Mesenchymal stem cell (in vitro differentiated cells and primary cell): ENCODE measurements at regions not wholly inside any gene's neighbourhood (a gene's known extent, or its start where the extent isn't known, plus 50 kb on each side); places are given as distances from the start of the nearest gene placed in this dataset.
"Not testable (repeated sequence)": the region's sequence is repeated elsewhere in the genome, so short reads cannot be mapped to it uniquely, and the experiment has no call there.

Source experiments
- DNase-seq: peaks from one replicate; pipeline ENCODE4 v3.0.0-alpha.2; 2013
- H2AFZ ChIP-seq: one replicate; pipeline ENCODE4 v1.6.1; 2013; ENCODE audit warnings: low read depth, mild to moderate bottlenecking, control low read depth, inconsistent platforms, low read length, moderate library complexity
- H2AK5ac ChIP-seq: 2 replicates; pipeline ENCODE4 v1.6.1; 2013; ENCODE audit warnings: low read length, moderate library complexity, mild to moderate bottlenecking, inconsistent platforms; ENCODE audit not compliant: severe bottlenecking
- H2BK120ac ChIP-seq: one replicate; pipeline ENCODE4 v1.6.1; 2013; ENCODE audit warnings: low read depth, mild to moderate bottlenecking, inconsistent platforms, low read length, moderate library complexity
- H2BK12ac ChIP-seq, 2 experiments: one replicate each; pipeline ENCODE4 v1.6.1; 2013; ENCODE audit warnings: inconsistent platforms in 2 of 2, low read length in 2 of 2, mild to moderate bottlenecking in 2 of 2, moderate library complexity in 2 of 2, control low read depth in 1 of 2
- H2BK15ac ChIP-seq: one replicate; pipeline ENCODE4 v1.6.1; 2013; ENCODE audit warnings: mild to moderate bottlenecking, low read depth, inconsistent platforms; ENCODE audit not compliant: poor library complexity, severe bottlenecking
- H2BK5ac ChIP-seq: 2 replicates; pipeline ENCODE4 v1.6.1; 2013; ENCODE audit warnings: low read depth, mild to moderate bottlenecking, low read length, control low read depth, inconsistent platforms; ENCODE audit not compliant: poor library complexity, severe bottlenecking
- H3K14ac ChIP-seq, 2 experiments: one replicate each; pipeline ENCODE4 v1.6.1; 2013; ENCODE audit warnings: inconsistent platforms in 2 of 2, low read length in 2 of 2, control low read depth in 1 of 2, mild to moderate bottlenecking in 1 of 2, moderate library complexity in 1 of 2
- H3K18ac ChIP-seq, 2 experiments: one replicate each; pipeline ENCODE4 v1.6.1; 2013; ENCODE audit warnings: inconsistent platforms in 2 of 2, low read length in 2 of 2, control low read depth in 1 of 2, low read depth in 1 of 2, mild to moderate bottlenecking in 1 of 2
- H3K23ac ChIP-seq, 2 experiments: one replicate each; pipeline ENCODE4 v1.6.1; 2013; ENCODE audit warnings: inconsistent platforms in 2 of 2, low read length in 2 of 2, mild to moderate bottlenecking in 2 of 2, moderate library complexity in 2 of 2, control low read depth in 1 of 2
- H3K27ac ChIP-seq: 2 replicates; pipeline ENCODE4 v1.5.1; 2013; ENCODE audit warnings: mild to moderate bottlenecking, moderate library complexity, low read length, control low read depth, inconsistent platforms; ENCODE audit not compliant: poor library complexity, severe bottlenecking
- H3K27me3 ChIP-seq, 2 experiments: 2 replicates each; pipeline versions ENCODE4 v1.6.1 to v1.7.0; 2013; ENCODE audit warnings: low read length in 2 of 2, mild to moderate bottlenecking in 2 of 2, moderate library complexity in 2 of 2, control low read depth in 1 of 2, inconsistent platforms in 1 of 2; ENCODE audit not compliant: control insufficient read depth in 1 of 2, insufficient read depth in 1 of 2
- H3K36me3 ChIP-seq, 2 experiments: 2 replicates each; pipeline versions ENCODE4 v1.6.1 to v1.7.0; 2013; ENCODE audit warnings: low read length in 2 of 2, control low read depth in 1 of 2, inconsistent platforms in 1 of 2, low read depth in 1 of 2, mild to moderate bottlenecking in 1 of 2; ENCODE audit not compliant: insufficient read depth in 2 of 2, control insufficient read depth in 1 of 2
- H3K4ac ChIP-seq, 2 experiments: one replicate each; pipeline ENCODE4 v1.6.1; 2013; ENCODE audit warnings: inconsistent platforms in 2 of 2, low read length in 2 of 2, mild to moderate bottlenecking in 2 of 2, moderate library complexity in 2 of 2, control low read depth in 1 of 2, low read depth in 1 of 2
- H3K4me1 ChIP-seq: 2 replicates; pipeline ENCODE4 v1.6.1; 2013; ENCODE audit warnings: low read depth, low read length, control low read depth; ENCODE audit not compliant: control insufficient read depth, insufficient read depth
- H3K4me2 ChIP-seq: 2 replicates; pipeline ENCODE4 v1.6.1; 2013; ENCODE audit warnings: low read length, mild to moderate bottlenecking, inconsistent platforms; ENCODE audit not compliant: poor library complexity, severe bottlenecking
- H3K4me3 ChIP-seq, 2 experiments: 2 replicates each; pipeline versions ENCODE4 v1.5.1 to v1.7.0; 2013; ENCODE audit warnings: low read length in 2 of 2, mild to moderate bottlenecking in 2 of 2, control low read depth in 1 of 2, low read depth in 1 of 2; ENCODE audit not compliant: insufficient read depth in 1 of 2
- H3K79me1 ChIP-seq: replicated peaks from 2 replicates; pipeline ENCODE4 v1.6.1; 2013; ENCODE audit warnings: mild to moderate bottlenecking, control low read depth, low read length, inconsistent platforms; ENCODE audit not compliant: poor library complexity, severe bottlenecking
- H3K9ac ChIP-seq: 2 replicates; pipeline ENCODE4 v1.7.0; 2013; ENCODE audit warnings: mild to moderate bottlenecking, low read length, moderate library complexity
- H3K9me3 ChIP-seq: 2 replicates; pipeline ENCODE4 v1.7.0; 2013; ENCODE audit warnings: mild to moderate bottlenecking, low read length; ENCODE audit not compliant: control insufficient read depth
- H4K8ac ChIP-seq: one replicate; pipeline ENCODE4 v1.6.1; 2013; ENCODE audit warnings: inconsistent platforms, mild to moderate bottlenecking, low read length, moderate library complexity
- H4K91ac ChIP-seq: one replicate; pipeline ENCODE4 v1.6.1; 2013; ENCODE audit warnings: mild to moderate bottlenecking, low read length, inconsistent platforms
- WGBS: methylation state at CpG from one replicate; pipeline ENCODE4 v1.1.7; 2013; ENCODE audit warnings: mixed read lengths; 5-methylcytosine and 5-hydroxymethylcytosine counted together

DNA sequence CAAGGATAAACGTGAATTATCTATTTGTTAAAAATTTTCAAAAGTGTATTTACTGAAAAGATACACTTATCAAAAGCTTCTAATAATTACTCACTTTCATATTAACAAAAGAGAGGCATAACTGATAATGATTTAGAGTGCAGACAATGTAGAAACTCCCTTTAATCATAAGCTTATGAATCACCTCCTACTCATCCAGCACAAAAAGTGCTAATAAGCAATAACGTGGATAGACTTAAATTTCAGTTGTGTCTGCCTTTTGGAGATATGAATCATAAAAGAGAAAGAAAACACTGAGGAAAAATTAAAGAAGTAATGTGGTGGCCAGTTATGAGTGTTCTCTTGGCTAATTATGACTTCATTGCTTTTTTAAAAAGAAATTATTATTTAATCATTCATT, 827.6 kb upstream of the B3GALT2 start:
- no peak overlapping the region for H4K91ac ChIP-seq
- no peak overlapping the region for H3K23ac ChIP-seq
- no peak overlapping the region for H2AFZ ChIP-seq
- no peak for DNase-seq
- H2BK15ac ChIP-seq = no peak overlapping the region
- H3K36me3 ChIP-seq = no peaks in the 10 kb centered on the region
- H3K27me3 ChIP-seq = no peaks in the 10 kb centered on the region
- H3K4me3 ChIP-seq = no peak overlapping the region
- H2BK5ac ChIP-seq = no peak overlapping the region
- no peak overlapping the region for H3K4me2 ChIP-seq
- no peaks in the 10 kb centered on the region for H3K4me1 ChIP-seq
- H3K4ac ChIP-seq = no peak overlapping the region
- H2AK5ac ChIP-seq = no peak overlapping the region
- no peak overlapping the region for H4K8ac ChIP-seq
- H2BK12ac ChIP-seq = no peak overlapping the region
- WGBS = no CpG with 5 or more reads among the region's 2 CpGs
- H3K14ac ChIP-seq = no peak overlapping the region
- H3K9ac ChIP-seq = no peak overlapping the region
- no peak overlapping the region for H2BK120ac ChIP-seq
- H3K27ac ChIP-seq = no peak overlapping the region
- peaks cover 8% of the 10 kb centered on the region for H3K9me3 ChIP-seq
- no peaks in the 10 kb centered on the region for H3K79me1 ChIP-seq
- no peak overlapping the region for H3K18ac ChIP-seq

DNA sequence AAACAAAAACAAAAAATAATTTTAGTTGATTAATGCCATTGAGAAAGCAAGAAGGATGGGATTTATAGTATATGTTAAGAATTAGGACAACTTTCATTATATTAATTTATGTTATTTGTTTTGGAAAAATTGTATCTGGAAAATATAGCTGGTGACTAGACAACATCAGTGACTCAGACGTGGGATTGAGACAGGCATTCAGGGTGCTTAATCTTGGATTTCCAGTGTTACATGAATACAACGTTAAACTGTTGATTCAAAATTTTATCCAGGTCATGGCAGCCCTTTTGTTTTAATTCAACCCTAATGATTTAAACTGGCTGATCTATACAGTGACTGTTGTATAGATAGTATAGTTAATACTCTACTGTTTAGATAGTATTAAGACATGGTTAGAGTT, 827.1 kb upstream of the B3GALT2 start:
- no peak overlapping the region for H3K4me2 ChIP-seq
- H4K91ac ChIP-seq = no peak overlapping the region
- 77% methylated on average over 2 of the region's 2 CpGs for WGBS
- no peak overlapping the region for H2AK5ac ChIP-seq
- H3K4ac ChIP-seq = no peak overlapping the region
- H3K36me3 ChIP-seq = no peaks in the 10 kb centered on the region
- no peak overlapping the region for H2BK120ac ChIP-seq
- no peak overlapping the region for H3K27ac ChIP-seq
- DNase-seq = no peak
- no peak overlapping the region for H3K14ac ChIP-seq
- H2AFZ ChIP-seq = no peak overlapping the region
- H3K79me1 ChIP-seq = no peaks in the 10 kb centered on the region
- H4K8ac ChIP-seq = no peak overlapping the region
- H3K9ac ChIP-seq = no peak overlapping the region
- no peaks in the 10 kb centered on the region for H3K27me3 ChIP-seq
- H3K4me3 ChIP-seq = no peak overlapping the region
- no peak overlapping the region for H3K23ac ChIP-seq
- H2BK12ac ChIP-seq = no peak overlapping the region
- H3K9me3 ChIP-seq = peaks cover 8% of the 10 kb centered on the region
- no peak overlapping the region for H2BK5ac ChIP-seq
- H3K18ac ChIP-seq = no peak overlapping the region
- H3K4me1 ChIP-seq = no peaks in the 10 kb centered on the region
- no peak overlapping the region for H2BK15ac ChIP-seq

DNA sequence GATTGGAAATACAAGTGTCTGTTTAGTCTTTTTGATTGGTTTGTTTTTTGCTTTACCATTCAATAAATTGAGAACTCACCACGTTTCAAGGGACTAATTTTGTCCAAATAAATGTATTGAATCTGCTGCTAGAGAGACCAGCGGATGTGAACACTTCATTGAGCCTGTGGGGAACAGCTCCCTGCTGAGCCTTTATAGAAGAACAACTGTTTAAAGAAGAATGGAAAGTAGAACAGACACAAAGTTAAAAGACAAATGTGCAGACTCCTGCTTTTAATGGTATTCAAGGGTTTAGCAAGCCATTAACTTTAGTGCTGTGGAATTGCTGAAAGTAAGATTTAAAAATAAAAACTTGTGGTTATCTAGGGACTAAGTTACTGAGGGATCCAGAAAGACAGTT, 817.7 kb upstream of the B3GALT2 start:
- H3K18ac ChIP-seq = no peak overlapping the region
- H2BK15ac ChIP-seq = no peak overlapping the region
- 73% methylated on average over 2 of the region's 2 CpGs for WGBS
- no peak overlapping the region for H4K8ac ChIP-seq
- no peak overlapping the region for H2AFZ ChIP-seq
- H3K27ac ChIP-seq = no peak overlapping the region
- H3K4me2 ChIP-seq = no peak overlapping the region
- no peak overlapping the region for H3K4ac ChIP-seq
- no peaks in the 10 kb centered on the region for H3K36me3 ChIP-seq
- H3K9me3 ChIP-seq = peaks cover 10% of the 10 kb centered on the region
- no peak overlapping the region for H3K14ac ChIP-seq
- no peaks in the 10 kb centered on the region for H3K27me3 ChIP-seq
- H3K4me1 ChIP-seq = no peaks in the 10 kb centered on the region
- H2BK12ac ChIP-seq = no peak overlapping the region
- no peak overlapping the region for H2AK5ac ChIP-seq
- no peak overlapping the region for H3K23ac ChIP-seq
- H2BK5ac ChIP-seq = no peak overlapping the region
- H3K4me3 ChIP-seq = no peak overlapping the region
- no peak overlapping the region for H2BK120ac ChIP-seq
- H3K9ac ChIP-seq = no peak overlapping the region
- H4K91ac ChIP-seq = no peak overlapping the region
- H3K79me1 ChIP-seq = no peaks in the 10 kb centered on the region
- no peak for DNase-seq

DNA sequence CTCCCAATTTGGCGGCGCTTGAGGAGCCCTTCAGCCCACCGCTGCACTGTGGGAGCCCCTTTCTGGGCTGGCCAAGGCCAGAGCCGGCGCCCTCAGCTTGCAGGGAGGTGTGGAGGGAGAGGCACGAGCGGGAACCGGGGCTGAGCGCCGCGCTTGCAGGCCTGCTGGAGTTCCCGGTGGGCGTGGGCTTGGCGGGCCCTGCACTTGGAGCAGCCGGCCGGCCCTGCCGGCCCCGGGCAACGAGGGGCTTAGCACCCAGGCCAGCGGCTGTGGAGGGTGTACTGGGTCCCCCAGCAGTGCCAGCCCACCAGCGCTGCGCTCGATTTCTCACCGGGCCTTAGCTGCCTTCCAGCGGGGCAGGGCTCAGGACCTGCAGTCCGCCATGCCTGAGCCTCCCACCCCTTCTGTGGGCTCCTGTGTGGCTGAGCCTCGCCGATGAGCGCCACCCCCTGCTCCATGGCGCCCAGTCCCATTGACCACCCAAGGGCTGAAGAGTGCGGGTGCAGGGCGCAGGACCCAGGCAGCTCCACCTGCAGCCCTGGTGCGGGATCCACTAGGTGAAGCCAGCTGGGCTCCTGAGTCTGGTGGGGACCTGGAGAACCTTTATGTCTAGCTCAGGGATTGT, 815.4 kb upstream of the B3GALT2 start:
- not testable (repeated sequence) for H3K23ac ChIP-seq, H2AK5ac ChIP-seq, H2BK12ac ChIP-seq, H2AFZ ChIP-seq, H3K36me3 ChIP-seq, H3K27me3 ChIP-seq, H3K9ac ChIP-seq, H3K79me1 ChIP-seq, H3K4me1 ChIP-seq, H4K8ac ChIP-seq, H3K18ac ChIP-seq, H3K14ac ChIP-seq, DNase-seq, H4K91ac ChIP-seq, H2BK120ac ChIP-seq, H2BK15ac ChIP-seq, H3K4me2 ChIP-seq, H3K4ac ChIP-seq, H3K4me3 ChIP-seq, H3K27ac ChIP-seq, H2BK5ac ChIP-seq
- H3K9me3 ChIP-seq = peaks cover 14% of the 10 kb centered on the region
- 94% methylated on average over 32 of the region's 33 CpGs for WGBS
